OCI-LY7 (cell line): ENCODE measurements at regions not wholly inside any gene's neighbourhood (a gene's known extent, or its start where the extent isn't known, plus 50 kb on each side); places are given as distances from the start of the nearest gene placed in this dataset.

ENCODE experiments used
- BruUV-seq: library from RNA; stranded (reverse); fragments of 400-500 nt; replicated peaks from 2 replicates; lab custom pipeline; 2021; lab: Mats Ljungman, UMichigan
- CTCF ChIA-PET: fragments of 300-600 bp; sonication (Branson Sonifier 250); formaldehyde crosslinking; loops from one replicate; lab custom pipeline; 2022; ENCODE audit warnings: antibody characterized with exemption; ENCODE audit not compliant: unreplicated experiment; lab: Charles Lee
- POLR2A ChIA-PET: fragments of 300-600 bp; sonication (Branson Sonifier 250); formaldehyde crosslinking; loops from one replicate; lab custom pipeline; 2022; ENCODE audit warnings: antibody characterized with exemption; lab: Charles Lee
- DNase-seq: peaks from one replicate; pipeline ENCODE4 v3.0.0-alpha.2; 2015; ENCODE audit warnings: low spot score
- H2AFZ ChIP-seq: fragments of 200-600 bp; sonication (generic), shearing (Covaris generic); 2 replicates; pipeline ENCODE4 v1.6.1; 2014; ENCODE audit warnings: mild to moderate bottlenecking, antibody characterized with exemption, low read length, moderate library complexity
- H3K27ac ChIP-seq: fragments of 200-600 bp; sonication (generic); 2 replicates; pipeline ENCODE4 v1.5.1; 2014; ENCODE audit warnings: mixed run types, low read depth, mild to moderate bottlenecking, moderate library complexity, low read length, inconsistent platforms; ENCODE audit not compliant: poor library complexity, severe bottlenecking
- H3K36me3 ChIP-seq: fragments of 200-600 bp; sonication (generic); 2 replicates; pipeline ENCODE4 v1.6.1; 2014; ENCODE audit warnings: mild to moderate bottlenecking, antibody characterized with exemption, low read length, moderate library complexity, mixed read lengths; ENCODE audit not compliant: insufficient read depth
- H3K4me1 ChIP-seq: fragments of 200-600 bp; sonication (generic); 2 replicates; pipeline ENCODE4 v1.5.1; 2014; ENCODE audit warnings: mild to moderate bottlenecking, low read length; ENCODE audit not compliant: insufficient read depth, poor library complexity, severe bottlenecking
- H3K4me2 ChIP-seq: fragments of 200-600 bp; sonication (generic); 2 replicates; pipeline ENCODE4 v1.6.1; 2014; ENCODE audit warnings: mild to moderate bottlenecking, low read length
- H3K4me3 ChIP-seq: fragments of 200-600 bp; sonication (generic); 2 replicates; pipeline ENCODE4 v1.5.1; 2014; ENCODE audit warnings: mild to moderate bottlenecking, low read depth, low read length; ENCODE audit not compliant: poor library complexity, severe bottlenecking
- H3K79me2 ChIP-seq: fragments of 200-600 bp; sonication (generic); 2 replicates; pipeline ENCODE4 v1.6.1; 2016; ENCODE audit warnings: low read depth, mild to moderate bottlenecking, low read length, moderate library complexity, mixed read lengths; ENCODE audit not compliant: insufficient read depth
- H3K9me2 ChIP-seq: fragments of 200-600 bp; sonication (generic); 2 replicates; pipeline ENCODE4 v1.6.1; 2016; ENCODE audit warnings: mild to moderate bottlenecking, low read length, mixed read lengths; ENCODE audit not compliant: insufficient read depth
- H3K9me3 ChIP-seq: fragments of 200-600 bp; sonication (generic); 2 replicates; pipeline ENCODE4 v1.6.1; 2014; ENCODE audit warnings: mild to moderate bottlenecking, mixed run types, low read length, mixed read lengths
- H4K20me1 ChIP-seq: fragments of 200-600 bp; sonication (generic); 2 replicates; pipeline ENCODE4 v1.6.1; 2014; ENCODE audit warnings: mild to moderate bottlenecking, antibody characterized with exemption, low read length, moderate library complexity, mixed read lengths; ENCODE audit not compliant: insufficient read depth
- CTCF ChIP-seq: fragments of 200-600 bp; sonication (generic); conservative IDR thresholded peaks from 2 replicates; pipeline ENCODE4 v1.5.1; 2014; ENCODE audit warnings: mild to moderate bottlenecking, antibody characterized with exemption, low read length, moderate library complexity, mixed read lengths
- EZH2phosphoT487 ChIP-seq: fragments of 200-600 bp; sonication (generic); IDR thresholded peaks from 2 replicates; pipeline ENCODE4 v1.6.1; 2018; ENCODE audit warnings: low read depth, borderline replicate concordance, mild to moderate bottlenecking, mixed run types, antibody characterized with exemption, low read length, moderate library complexity, mixed read lengths
- intact Hi-C: fragments of 100-400 bp; cut with micrococcal nuclease; formaldehyde crosslinking; loops from one replicate; pipeline ENCODE4 v1.10.0; 2022; ENCODE audit not compliant: unreplicated experiment

GRCh38 chr2:236816197-236817170 lies 246.9 kb downstream of the ACKR3 start:
- intact Hi-C loops = no loop called here
- H2AFZ ChIP-seq = no peak overlapping the region
- H3K4me3 ChIP-seq = no peak overlapping the region
- TF ChIP-seq CTCF (no peak), EZH2phosphoT487 (no peak)
- H3K4me1 ChIP-seq = no peaks in the 10 kb centered on the region
- H3K27ac ChIP-seq = no peak overlapping the region
- no peaks in the 10 kb centered on the region for H3K9me3 ChIP-seq
- no TSS peak for BruUV-seq
- H3K36me3 ChIP-seq = no peaks in the 10 kb centered on the region
- POLR2A ChIA-PET = no interaction called here
- no peaks in the 10 kb centered on the region for H3K79me2 ChIP-seq
- no peak for DNase-seq
- H3K4me2 ChIP-seq = no peak overlapping the region
- CTCF ChIA-PET = no interaction called here
- H3K9me2 ChIP-seq = no peaks in the 10 kb centered on the region
- H4K20me1 ChIP-seq = no peaks in the 10 kb centered on the region

GRCh38 chr2:236818281-236819045 lies 248.8 kb downstream of the ACKR3 start:
- no peak for DNase-seq
- no TSS peak for BruUV-seq
- H4K20me1 ChIP-seq = no peaks in the 10 kb centered on the region
- no peak overlapping the region for H3K4me2 ChIP-seq
- ChIA-PET POLR2A (no interaction called here), CTCF (no interaction called here)
- TF ChIP-seq CTCF (no peak), EZH2phosphoT487 (no peak)
- H3K36me3 ChIP-seq = no peaks in the 10 kb centered on the region
- H3K4me3 ChIP-seq = no peak overlapping the region
- H2AFZ ChIP-seq = no peak overlapping the region
- intact Hi-C loops = no loop called here
- H3K9me3 ChIP-seq = no peaks in the 10 kb centered on the region
- no peak overlapping the region for H3K27ac ChIP-seq
- no peaks in the 10 kb centered on the region for H3K79me2 ChIP-seq
- no peaks in the 10 kb centered on the region for H3K4me1 ChIP-seq
- no peaks in the 10 kb centered on the region for H3K9me2 ChIP-seq
